Activated CD4-positive, alpha-beta T cell treated with anti-CD3 and anti-CD28 coated beads, Interleukin-2, Interleukin-4, amounts not matched to agents 100 ng/mL and 50 ng/mL, durations not matched to agents 16 hours and 8 hours (primary cell): ENCODE measurements at regions not wholly inside any gene's neighbourhood (a gene's known extent, or its start where the extent isn't known, plus 50 kb on each side); places are given as distances from the start of the nearest gene placed in this dataset.

Source experiments
- DNase-seq: peaks from one replicate; pipeline ENCODE4 v3.0.0-alpha.2; 2020; ENCODE audit warnings: low spot score

GRCh38 chr9:88926781-88927505 is 64.3 kb upstream of the S1PR3 start:
- no peak for DNase-seq

- DNase-seq, result no peak
These were observed 63.8 kb upstream of the S1PR3 start for GRCh38 chr9:88927510-88927909.

- no peak for DNase-seq
These were observed 60.6 kb upstream of the S1PR3 start for GRCh38 chr9:88930716-88931115.

- no peak for DNase-seq
These were observed 58.5 kb upstream of the S1PR3 start for GRCh38 chr9:88932766-88933165.

- DNase-seq, result no peak
These were observed 57.5 kb upstream of the S1PR3 start for GRCh38 chr9:88933607-88934379.

- DNase-seq, result no peak
These were observed 56.3 kb upstream of the S1PR3 start for GRCh38 chr9:88934876-88935535.

- no peak for DNase-seq
These were observed 55.1 kb upstream of the S1PR3 start for GRCh38 chr9:88936132-88936531.

- no peak for DNase-seq
These were observed 54.6 kb upstream of the S1PR3 start for GRCh38 chr9:88936668-88937067.

- DNase-seq, result no peak
These were observed 54.0 kb upstream of the S1PR3 start for GRCh38 chr9:88937248-88937647.

- DNase-seq, result no peak
These were observed 53.1 kb upstream of the S1PR3 start for GRCh38 chr9:88938189-88938588.
